Activated CD8-positive, alpha-beta memory T cell treated with anti-CD3 and anti-CD28 coated beads, Interleukin-2, amount 50 U/mL, for 48 hours (primary cell): ENCODE measurements at regions not wholly inside any gene's neighbourhood (a gene's known extent, or its start where the extent isn't known, plus 50 kb on each side); places are given as distances from the start of the nearest gene placed in this dataset.

ENCODE experiments used
- DNase-seq: peaks from one replicate; pipeline ENCODE4 v3.0.0-alpha.2; 2020

DNA sequence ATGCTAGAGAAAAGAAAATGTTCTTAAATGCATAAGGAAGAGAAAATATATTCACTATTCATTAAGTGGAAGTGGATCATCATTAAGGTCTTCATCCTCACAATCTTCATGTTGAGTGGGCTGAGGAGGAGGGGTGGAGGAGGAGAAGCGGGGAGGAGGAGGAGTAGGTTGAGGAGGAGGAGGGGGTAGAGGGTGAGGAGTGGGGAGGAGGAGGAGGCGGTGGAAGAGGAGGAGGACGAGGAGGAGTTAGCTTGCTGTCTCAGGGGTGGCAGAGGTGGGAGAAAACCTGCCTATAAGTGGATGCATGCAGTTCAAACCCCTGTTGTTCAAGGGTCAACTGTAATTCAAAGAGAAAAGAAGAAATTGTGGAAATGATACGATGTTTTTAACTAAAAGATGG lies 71.6 kb downstream of the MYEOV start:
- DNase-seq = peak; percentile 20

DNA sequence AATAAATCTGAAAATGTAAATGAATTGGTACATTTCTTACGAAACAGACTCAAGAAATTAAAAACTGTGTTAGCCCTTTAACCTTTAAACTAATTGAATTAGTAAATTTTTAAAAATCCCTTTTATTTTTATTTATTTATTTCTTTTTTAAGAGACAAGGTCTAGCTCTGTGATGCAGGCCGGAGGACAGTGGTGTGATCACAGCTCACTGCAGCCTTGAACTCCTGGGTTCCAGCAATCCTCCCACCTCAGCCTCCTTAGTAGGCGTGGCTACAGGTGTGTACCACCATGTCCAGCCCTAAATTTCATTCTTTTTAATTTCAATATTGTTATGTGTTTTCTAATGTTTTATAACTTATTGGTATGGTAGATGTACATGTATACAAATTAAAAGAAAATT lies 72.6 kb downstream of the MYEOV start:
- DNase-seq = no peak

DNA sequence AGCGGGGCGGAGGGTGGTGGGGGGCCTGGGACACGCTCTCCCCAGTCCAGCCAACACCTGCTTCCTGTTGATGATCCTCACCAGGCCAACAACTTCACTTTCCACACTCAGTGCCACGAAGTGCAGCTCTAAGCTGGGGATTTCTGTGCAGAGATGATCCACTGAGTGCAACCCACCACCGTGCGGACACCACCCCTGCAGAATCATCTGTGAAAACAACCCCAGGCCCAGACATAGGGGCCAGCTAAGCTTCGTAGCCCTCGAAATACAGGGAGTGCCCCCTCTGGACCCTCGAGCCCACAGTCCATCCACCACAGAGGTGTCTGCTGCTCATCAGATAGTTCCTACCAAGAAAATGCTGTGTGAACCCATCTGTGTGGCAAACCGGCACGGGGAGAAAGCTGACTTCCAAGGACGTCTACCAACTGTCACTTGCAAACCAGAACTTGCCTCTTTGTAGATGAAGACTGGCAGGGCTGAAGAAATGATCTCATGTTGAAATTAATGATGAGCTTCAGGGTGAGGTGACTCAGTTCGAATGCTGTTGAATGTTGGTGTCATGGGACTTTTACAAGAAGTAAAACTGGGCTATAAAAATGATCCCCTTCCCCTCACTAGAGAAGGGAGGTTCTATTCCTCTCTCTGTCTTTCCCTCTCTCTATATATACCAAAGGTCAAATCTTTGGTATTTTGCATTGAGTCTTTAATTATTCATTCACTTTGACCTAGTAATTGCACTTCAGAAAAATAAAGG lies 73.4 kb downstream of the MYEOV start:
- peak; percentile 36 for DNase-seq

DNA sequence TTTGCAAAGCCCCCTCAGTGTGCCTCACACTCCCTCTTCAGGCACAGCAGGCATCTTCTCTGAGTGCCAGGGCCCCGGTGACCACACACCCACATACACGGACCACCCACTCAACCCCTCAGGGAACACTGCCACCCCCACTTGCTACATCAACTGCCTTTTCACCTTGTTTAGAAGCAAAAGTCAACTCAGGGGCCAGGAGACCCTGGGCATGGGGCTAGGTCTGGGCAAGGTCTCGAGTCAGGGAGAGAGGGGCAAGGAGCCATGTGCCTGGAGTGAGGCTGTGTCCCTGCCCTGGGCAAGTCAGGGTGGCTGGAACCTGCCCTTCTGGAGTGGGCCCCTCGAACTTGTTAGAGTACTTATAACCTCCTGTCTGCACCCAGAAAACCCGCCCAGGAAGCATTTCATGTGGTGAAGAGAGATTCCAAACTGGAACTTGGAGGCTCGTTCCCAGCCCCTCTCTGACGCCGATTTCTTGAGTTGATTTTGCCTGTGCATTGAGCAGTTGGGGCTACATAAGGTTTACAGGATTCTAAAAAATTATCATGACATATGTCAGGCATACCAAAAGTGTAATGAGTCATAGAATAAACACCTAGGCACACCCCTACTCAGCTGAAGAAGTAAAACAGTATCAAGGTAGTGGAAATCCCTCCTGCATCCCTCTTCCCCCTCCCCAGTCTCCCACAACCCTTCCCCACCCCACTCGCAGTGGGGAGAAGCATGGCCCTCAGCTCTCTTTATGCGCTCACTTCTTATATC lies 74.3 kb downstream of the MYEOV start:
- DNase-seq = peak; percentile 36

DNA sequence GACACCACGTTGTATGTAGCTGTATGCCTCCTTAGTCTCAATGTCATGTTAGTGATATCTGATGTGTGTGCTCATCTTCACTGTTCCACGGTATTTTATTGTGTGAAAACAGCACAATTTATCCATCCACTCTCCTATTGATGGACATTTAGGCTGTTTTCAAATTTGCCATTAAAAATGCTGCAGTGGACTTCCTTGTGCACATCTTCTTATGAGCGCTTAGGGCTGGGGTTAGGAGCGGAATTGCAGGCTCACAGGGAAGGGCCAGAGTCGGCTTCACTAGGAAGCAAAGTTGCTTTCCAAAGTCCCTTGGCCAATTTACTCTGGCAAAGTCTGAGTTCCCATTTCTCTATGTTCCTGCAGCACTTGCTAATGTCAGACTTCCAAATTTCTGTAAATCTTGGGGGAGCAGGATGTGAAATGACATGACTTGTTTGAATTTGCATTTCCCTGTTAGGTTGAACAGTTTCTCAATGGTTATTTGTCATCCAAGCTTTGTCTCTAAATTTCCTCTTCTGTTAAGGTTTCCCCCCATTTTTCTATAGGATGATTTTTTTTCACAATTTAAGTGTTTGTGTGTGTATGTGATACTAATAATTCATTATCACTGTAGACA lies 75.4 kb downstream of the MYEOV start:
- DNase-seq = no peak

DNA sequence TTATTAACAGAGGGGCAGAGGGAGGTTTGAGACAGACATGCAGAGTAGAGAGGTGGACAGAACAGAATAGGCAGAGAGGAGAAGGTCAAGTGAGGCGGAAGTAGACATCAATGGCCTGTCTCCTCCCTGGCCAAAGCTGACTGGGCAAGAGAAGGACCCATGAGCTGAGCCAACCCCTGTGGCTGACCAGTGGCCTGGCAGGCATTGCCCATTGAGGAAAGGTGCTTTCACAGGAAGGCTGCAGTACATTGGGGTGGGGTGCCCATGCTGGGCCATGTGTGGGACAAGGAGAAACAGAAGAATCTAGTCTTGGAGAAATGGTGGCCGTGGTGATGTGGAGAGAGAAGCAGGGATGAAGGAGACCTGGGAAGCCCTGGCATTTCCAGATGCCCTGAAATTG lies 76.0 kb downstream of the MYEOV start:
- peak; percentile 26 for DNase-seq

DNA sequence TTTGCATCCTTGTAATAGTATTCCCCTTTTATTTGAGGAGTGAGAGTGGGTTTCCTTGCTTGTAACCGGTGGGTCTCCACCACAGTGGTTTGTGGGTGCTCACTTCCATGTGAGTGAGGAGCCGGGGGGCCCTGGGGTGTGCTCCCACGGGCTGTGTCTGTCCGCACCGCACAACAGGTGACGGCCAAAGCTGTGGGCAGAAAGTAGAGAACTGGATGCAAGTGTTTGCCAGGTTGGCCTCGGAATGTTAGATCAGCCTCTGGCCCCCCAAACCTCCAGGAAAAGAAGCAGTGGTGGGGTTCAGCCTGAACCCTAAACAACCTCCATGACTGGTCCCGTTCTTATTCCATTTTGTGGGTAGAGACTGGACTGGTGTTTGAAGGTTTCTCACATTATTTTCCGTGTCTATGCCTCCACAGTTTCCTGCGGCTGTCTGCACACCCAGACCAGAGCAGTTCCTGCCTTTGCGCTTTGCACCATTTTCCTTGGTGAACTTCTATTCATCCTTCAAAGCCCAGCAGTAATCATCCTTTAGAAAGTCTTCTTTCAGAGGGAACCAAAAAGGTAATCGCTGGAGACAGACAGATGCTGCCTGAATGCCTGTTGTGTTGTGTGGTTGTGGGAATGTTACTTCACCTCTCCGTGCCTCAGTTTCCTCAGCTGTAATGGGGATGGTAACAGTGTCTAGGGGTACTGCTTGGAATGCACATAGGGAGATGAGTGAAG lies 77.2 kb downstream of the MYEOV start:
- DNase-seq = no peak

DNA sequence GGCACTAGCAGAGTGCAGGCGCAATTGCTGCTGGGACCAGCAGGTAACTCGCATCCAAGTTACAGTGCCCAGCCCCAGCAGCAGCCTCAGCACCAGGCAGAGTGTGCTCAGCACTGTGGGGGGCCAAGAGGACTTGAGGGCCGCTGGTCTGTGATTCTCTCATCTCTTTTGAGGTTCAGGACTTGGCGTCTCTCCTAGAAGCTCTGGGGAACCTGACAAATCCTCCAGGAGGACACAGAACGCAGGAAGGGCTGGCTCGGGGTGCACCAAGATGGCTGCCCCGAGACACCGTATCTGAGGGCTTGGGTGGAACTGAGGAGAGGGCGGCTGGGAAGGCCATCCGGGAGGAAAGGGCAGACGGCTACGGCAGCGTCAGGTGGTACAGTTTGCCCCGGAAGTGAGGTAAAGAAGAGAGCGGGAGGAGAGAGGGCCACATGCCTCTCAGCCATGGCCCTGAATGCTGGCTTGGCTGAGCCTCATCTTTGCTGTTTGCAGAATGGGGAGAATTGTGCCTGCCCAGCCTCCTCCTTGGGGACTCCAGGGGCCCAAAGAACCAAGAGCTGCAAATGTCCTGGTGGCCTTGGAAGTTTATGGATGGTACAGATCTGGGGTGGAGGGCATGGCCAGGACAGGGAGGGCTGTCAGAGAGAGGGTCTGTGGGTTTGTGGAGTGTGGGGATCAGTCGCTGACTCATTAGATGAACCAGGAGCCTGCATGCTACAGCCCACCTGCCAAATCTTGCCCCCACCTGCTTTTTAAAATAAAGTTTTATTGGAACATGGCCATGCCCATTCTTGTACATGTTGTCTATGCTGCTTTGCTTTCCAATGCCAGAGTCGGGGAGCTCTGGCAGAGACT lies 78.0 kb downstream of the MYEOV start:
- peak; percentile 33 for DNase-seq

DNA sequence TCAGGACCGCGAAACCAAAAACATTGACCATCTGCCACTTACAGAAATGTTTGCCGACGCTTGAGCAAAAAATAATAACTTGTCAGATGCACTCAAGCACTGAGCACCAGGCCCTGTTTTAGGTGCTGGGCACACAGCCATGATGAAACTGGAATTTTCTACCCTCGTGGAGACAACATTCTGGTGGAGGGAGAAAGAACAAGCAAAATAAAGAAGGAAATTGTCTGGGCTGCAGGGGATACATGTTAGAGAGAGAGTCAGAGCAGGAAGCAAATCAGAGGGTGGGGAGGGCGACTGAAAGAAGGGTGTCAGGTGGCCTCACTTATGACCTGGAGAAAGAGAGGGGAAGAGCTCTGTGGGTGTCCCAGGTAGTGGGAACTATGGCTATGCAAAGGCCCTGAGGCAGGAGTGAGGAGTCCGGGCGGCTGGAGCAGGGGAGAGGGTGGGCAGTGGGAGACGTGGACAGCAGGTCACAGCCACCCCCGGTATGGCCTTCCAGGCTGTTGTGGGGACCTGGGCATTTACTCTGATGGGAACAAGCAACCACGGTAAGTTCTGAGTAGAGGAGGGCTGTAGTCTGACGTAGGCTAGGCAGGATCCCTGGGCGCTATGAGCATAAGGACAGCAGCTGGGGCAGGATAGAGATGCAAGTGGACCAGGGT lies 78.8 kb downstream of the MYEOV start:
- peak; percentile 26 for DNase-seq

DNA sequence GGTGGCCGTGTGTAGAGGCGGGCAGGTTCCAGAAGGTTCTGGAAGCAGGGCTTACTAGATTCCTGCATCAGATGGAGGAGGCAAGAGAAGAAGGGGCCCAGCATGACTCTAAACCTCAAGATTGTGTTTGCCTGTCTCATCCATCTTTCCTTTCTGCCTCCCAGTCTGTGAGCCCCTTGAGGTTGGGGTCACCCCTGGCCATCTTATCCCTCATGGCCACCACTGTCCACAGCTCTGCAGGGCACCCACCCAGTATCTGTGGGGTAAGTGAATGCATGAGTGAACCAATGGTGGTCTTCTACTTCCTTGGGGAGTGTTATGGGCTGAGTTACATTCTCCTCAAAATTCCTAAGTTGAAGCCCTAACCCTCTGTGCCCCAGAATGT lies 79.3 kb downstream of the MYEOV start:
- DNase-seq = no peak

DNA sequence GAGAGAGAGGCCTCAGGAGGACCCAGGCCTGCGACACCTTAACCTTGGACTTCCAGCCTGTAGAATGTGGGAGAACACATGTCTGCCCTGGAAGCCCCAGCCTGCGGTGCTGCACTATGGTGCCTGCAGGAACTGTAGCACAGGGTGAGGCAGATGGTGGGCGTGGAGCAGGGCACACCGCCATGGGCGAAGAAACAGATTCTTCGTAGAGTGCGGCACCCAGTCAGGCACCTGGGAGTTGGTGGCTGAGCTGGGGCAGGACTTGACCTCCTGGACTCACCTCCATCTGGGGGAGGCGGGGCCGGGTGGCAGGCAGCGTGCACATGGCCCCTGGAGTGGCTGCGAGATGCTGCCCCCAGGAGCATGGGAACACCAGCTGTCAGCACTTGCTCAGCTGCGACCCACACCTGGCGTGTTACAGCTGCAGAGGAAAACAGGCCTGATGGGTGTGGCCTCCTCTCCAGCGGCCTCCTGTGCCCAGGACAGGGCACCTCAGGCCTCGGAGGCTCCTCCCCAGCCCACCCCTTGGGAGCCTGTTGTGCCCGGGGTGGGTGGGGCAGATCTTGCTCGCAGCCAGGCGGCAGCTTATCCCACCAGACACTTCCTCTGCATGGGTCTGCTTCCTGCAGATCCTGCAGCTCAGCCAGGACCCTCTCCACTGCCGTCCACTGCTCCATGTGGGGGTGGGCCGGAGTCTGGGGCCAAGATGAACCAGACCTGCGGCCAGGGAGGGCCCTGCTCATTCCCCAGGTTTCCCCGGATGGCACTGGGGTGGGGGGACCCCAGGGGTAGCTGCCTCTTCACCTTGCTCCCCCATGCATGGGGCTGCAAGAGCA lies 80.4 kb downstream of the MYEOV start:
- peak; percentile 42 for DNase-seq

DNA sequence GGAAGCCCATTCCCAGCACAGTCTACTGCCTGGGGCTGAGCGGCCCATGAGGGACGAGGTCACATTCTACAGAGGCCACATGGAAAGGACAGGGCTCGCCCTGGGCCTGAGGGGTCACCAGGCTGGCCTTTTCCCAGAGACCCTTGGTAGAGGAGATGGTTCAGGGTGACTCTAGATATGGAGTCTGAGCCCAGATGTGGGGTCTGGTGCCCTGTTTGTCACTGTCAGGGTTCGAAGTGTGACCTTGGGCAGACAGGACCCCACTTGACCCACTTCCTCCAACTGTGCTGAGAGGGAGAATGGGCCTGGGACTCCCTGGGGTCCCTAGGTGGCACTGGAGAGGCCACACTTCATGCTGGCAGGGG lies 81.0 kb downstream of the MYEOV start:
- DNase-seq = no peak

DNA sequence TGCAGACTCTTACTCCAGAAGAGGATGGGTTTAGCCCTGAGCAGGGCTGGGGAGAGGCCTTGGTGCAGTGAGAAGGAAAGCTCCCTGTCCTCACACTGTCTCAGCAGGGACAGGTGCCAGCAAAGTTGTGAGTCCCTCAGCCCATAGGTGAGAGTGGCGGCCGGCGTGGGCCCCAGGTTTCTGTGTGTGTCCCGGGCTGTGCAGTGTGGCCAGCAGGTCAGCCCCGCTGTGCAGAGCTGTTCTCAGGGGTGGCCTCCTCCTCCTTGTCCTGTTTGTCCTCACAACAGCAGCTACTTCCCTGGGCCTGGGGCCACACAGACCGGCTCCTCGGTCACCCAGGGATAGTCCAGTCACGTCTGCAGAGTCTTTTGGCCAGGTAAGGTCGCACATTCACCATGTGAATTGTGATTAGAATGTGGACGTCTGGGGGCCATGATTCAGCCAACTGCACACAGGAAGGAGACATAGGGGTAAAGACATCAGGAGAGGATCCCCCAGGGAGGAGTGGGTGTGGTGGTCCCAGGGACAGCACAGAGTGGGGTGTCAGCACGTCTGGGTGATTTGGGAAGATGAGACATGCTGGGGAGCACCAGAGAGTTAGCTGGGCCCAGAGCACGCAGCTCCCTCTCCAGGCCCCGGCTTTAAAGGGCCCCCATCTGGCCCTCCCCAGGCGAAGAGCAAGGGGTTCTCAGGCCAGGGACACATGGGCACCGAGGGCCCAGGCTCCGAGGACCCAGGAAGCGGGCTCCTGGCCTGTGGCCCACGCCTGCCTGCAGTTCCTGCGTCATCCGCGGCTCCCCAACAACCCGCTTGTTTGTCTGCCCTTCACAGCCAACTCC lies 81.6 kb downstream of the MYEOV start:
- DNase-seq = no peak

DNA sequence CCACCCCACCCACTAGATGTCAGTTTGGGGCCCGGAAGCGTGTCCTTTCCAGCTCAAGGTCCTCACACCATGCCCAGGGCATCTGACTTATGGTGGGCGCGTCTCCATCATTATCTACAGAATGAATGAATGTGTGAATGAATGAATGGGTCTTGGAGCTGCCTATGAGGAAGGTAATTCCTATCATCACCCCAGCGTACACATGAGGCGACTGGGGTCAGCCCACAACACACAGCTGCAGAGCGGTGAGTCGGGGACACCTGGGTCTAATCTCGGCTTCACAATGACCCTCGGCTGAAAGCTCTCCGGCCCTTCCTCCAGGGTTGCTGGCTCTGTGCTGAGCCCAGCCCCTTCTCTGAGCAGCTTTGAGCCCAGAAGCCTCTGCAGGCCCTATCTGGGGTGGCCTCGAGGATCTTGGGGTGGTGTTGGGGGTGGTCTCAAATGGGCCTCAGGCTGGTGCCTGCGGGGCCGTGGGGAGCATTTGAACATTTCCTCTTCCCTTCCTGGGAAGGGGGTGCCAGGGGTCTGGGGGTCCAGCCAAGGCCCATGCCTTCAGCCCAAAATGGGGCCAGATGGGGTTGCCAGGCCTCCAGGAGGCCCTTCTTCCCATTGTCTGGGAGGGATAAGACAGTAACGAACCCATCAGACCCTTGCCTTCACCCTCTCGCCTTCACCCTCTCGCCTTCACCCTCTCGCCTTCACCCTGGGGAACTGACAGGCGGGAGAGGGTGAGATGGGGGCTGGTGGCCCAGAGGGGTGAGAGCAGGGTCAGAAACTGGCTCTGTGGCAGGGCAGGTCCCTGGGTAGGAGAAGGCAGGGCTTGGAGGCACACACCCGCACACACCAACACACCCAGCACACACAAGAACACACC lies 82.4 kb downstream of the MYEOV start:
- no peak for DNase-seq

DNA sequence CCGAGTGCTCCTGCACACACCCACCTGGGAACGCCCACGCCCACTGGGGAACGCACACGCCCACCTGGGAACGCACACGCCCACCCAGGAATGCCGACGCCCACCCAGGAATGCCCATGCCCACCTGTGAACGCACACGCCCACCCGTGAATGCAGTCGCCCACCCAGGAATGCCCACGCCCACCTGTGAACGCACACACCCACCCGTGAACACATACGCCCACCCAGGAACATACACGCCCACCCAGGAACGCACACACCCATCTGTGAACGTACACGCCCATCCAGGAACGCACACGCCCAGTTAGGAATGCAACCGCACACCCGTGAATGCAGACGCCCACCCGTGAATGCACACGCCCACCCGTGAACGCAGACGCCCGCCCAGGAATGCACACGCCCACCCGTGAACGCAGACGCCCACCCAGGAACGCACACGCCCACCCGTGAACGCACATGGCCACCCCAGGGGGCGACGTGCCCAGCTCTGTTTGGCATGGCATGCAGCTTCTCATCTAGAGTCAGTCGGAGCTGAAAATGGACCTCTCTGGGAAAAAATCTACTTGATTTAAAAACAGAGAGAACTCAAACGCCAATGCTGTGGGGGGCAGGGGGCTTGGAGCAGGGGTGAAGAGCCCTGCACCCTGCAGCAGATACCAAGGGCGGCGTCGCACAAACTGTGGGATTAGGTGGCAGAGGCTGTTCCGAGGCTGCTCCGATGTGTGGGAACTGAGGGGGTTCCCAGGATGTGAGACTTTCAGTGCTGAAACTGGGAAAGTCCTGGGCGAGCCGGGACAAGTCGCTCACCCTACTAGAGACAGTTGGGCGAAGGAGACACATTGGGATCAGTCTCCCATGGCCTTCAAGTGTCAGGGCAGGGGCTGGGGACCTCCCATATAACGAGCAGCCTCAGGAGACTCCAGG lies 83.3 kb downstream of the MYEOV start:
- no peak for DNase-seq

DNA sequence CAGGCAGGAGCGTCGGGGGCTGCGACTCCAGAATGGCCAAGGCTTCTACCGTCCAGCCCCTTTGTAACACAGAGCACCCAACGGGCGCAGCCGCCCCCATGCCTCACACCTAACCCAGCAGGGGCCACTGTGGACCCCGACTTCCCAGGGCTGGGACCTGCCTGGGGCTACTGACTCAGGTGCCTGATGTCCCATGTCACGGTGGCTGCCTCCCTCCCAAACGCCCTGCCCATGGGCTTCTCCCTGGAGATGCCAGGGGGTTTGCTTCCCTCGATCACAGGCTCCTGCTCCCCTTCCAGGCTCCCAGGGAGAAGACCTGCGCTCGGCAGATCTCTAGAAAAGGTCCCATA lies 84.0 kb downstream of the MYEOV start:
- no peak for DNase-seq

DNA sequence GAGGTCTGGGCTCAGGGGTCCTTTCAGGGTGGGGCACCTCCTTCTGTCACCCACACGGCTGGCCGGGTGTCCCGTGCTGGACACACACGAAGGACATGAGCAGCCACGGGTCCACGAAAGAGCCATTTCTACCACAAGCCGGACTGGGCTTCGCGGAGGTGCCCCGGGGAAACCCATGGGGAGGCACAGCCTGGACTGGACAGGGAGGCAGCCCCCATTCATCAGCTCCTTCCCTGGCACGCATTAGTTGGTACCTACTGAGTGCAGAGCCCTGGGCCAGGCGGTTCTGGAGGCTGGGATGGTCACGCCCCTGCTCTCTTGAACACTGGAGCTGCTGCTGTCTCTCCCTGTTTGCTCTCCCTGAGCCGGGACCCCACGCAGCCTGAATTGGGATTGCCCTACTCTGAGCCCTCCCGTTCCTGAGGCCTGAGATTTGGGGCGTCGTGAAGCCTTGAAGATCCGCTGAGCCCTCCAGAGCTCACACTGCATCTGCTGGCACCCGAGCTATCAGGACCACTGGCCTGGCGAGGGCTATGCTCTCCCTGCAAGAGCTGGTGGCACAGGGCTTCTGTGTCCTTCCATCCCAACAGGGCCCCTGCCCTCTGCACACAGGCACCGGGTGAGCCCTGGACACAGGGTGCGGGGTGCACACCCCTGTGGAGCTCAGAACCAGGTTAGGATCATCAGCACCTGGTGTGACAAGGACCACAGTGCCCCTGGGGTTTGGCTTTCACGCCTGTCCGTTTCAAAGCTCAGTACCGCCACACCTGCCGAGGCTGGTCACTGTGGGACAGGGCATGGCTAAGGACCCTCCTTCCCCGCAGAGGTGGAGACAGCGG lies 84.6 kb downstream of the MYEOV start:
- no peak for DNase-seq
